GM23338 (cell line): ENCODE measurements at regions not wholly inside any gene's neighbourhood (a gene's known extent, or its start where the extent isn't known, plus 50 kb on each side); places are given as distances from the start of the nearest gene placed in this dataset.

Source experiments
- ATAC-seq: fragments of 200-7000 bp; cut with Tn5 transposase; 3 replicates; pipeline ENCODE4 v1.9.1; 2020
- DNase-seq: peaks from one replicate; pipeline ENCODE4 v3.0.0-alpha.2; 2015; ENCODE audit warnings: low spot score
- H2AFZ ChIP-seq: fragments of 200-600 bp; sonication (generic); 2 replicates; pipeline ENCODE4 v1.8.0; 2016; ENCODE audit warnings: antibody characterized with exemption, mild to moderate bottlenecking, moderate library complexity
- H3F3A ChIP-seq: fragments of 200-600 bp; sonication (generic); replicated peaks from 2 replicates; pipeline ENCODE4 v1.8.0; 2017; ENCODE audit warnings: antibody characterized with exemption, mixed run types, low read depth
- H3K27ac ChIP-seq: fragments of 200-600 bp; sonication (generic); 2 replicates; pipeline ENCODE4 v1.6.1; 2016; ENCODE audit warnings: low read depth
- H3K27me3 ChIP-seq: fragments of 200-600 bp; sonication (generic); 2 replicates; pipeline ENCODE4 v1.8.0; 2016; ENCODE audit warnings: mild to moderate bottlenecking, mixed run types, moderate library complexity; ENCODE audit not compliant: insufficient read depth
- H3K36me3 ChIP-seq: fragments of 200-600 bp; sonication (generic); 2 replicates; pipeline ENCODE4 v1.8.0; 2016; ENCODE audit warnings: mild to moderate bottlenecking; ENCODE audit not compliant: insufficient read depth
- H3K4me1 ChIP-seq: fragments of 200-600 bp; sonication (generic); 2 replicates; pipeline ENCODE4 v1.8.0; 2016; ENCODE audit warnings: mild to moderate bottlenecking, moderate library complexity; ENCODE audit not compliant: insufficient read depth
- H3K4me2 ChIP-seq: fragments of 200-600 bp; sonication (generic); 2 replicates; pipeline ENCODE4 v1.7.1; 2017; ENCODE audit warnings: mixed run types
- H3K4me3 ChIP-seq: fragments of 200-600 bp; sonication (generic); 2 replicates; pipeline ENCODE4 v1.6.1; 2016; ENCODE audit warnings: mixed run types
- H3K79me2 ChIP-seq: fragments of 200-600 bp; sonication (generic); replicated peaks from 2 replicates; pipeline ENCODE4 v1.8.0; 2017; ENCODE audit warnings: mild to moderate bottlenecking; ENCODE audit not compliant: insufficient read depth
- H3K9me2 ChIP-seq: fragments of 200-600 bp; sonication (generic); 2 replicates; pipeline ENCODE4 v1.8.0; 2017; ENCODE audit not compliant: insufficient read depth
- H4K20me1 ChIP-seq: fragments of 200-600 bp; sonication (generic); replicated peaks from 2 replicates; pipeline ENCODE4 v1.8.0; 2017; ENCODE audit warnings: mild to moderate bottlenecking; ENCODE audit not compliant: insufficient read depth
- H3K27ac Mint-ChIP-seq: 2 replicates; pipeline ENCODE4 v1.8.0; 2020; ENCODE audit warnings: inconsistent platforms, mild to moderate bottlenecking, moderate library complexity, mixed read lengths
- H3K27me3 Mint-ChIP-seq: 3 replicates; pipeline ENCODE4 v1.8.0; 2022; ENCODE audit warnings: low read depth, mild to moderate bottlenecking, moderate library complexity, mixed read lengths, inconsistent platforms; ENCODE audit not compliant: insufficient read depth, poor library complexity
- H3K36me3 Mint-ChIP-seq: 3 replicates; pipeline ENCODE4 v1.8.0; 2021; ENCODE audit warnings: low read depth, mild to moderate bottlenecking, inconsistent platforms, moderate library complexity, mixed read lengths
- H3K4me1 Mint-ChIP-seq: 3 replicates; pipeline ENCODE4 v1.8.0; 2020; ENCODE audit warnings: mild to moderate bottlenecking, inconsistent platforms, mixed read lengths
- H3K4me3 Mint-ChIP-seq: 3 replicates; pipeline ENCODE4 v1.8.0; 2021; ENCODE audit warnings: moderate library complexity, mild to moderate bottlenecking, inconsistent platforms, mixed read lengths
- H3K9me3 Mint-ChIP-seq: 3 replicates; pipeline ENCODE4 v1.8.0; 2020; ENCODE audit warnings: moderate library complexity, mild to moderate bottlenecking, inconsistent platforms, mixed read lengths
- CREB1 ChIP-seq: fragments of 250-450 bp; sonication (Bioruptor Pico); IDR thresholded peaks from 2 replicates; pipeline ENCODE4 v1.5.0; 2020; ENCODE audit warnings: low read depth, mild to moderate bottlenecking, moderate library complexity
- EZH2 ChIP-seq: fragments of 200-600 bp; sonication (generic); IDR thresholded peaks from one replicate; pipeline ENCODE4 v1.8.0; 2017; ENCODE audit warnings: antibody characterized with exemption, mild to moderate bottlenecking, low read depth; ENCODE audit not compliant: unreplicated experiment
- EZH2phosphoT487 ChIP-seq: fragments of 200-600 bp; sonication (generic); IDR thresholded peaks from one replicate; pipeline ENCODE4 v1.8.1; 2018; ENCODE audit warnings: antibody characterized with exemption; ENCODE audit not compliant: unreplicated experiment
- JUNB ChIP-seq: IDR thresholded peaks from one replicate; pipeline ENCODE4 v1.6.1; 2016; ENCODE audit warnings: antibody characterized with exemption; ENCODE audit not compliant: unreplicated experiment
- NANOG ChIP-seq: IDR thresholded peaks from 2 replicates; pipeline ENCODE4 v1.6.1; 2016; ENCODE audit warnings: antibody characterized with exemption, borderline replicate concordance
- POLR2AphosphoS5 ChIP-seq: IDR thresholded peaks from 2 replicates; pipeline ENCODE4 v1.6.1; 2016; ENCODE audit warnings: antibody characterized with exemption, low read depth
- STAT1 ChIP-seq: IDR thresholded peaks from one replicate; pipeline ENCODE4 v1.6.1; 2016; ENCODE audit warnings: antibody characterized with exemption; ENCODE audit not compliant: unreplicated experiment
- ZNF114 ChIP-seq: fragments of 250-450 bp; sonication (Bioruptor Pico); IDR thresholded peaks from 2 replicates; pipeline ENCODE4 v1.5.0; 2020; ENCODE audit warnings: mild to moderate bottlenecking, moderate library complexity
- ZNF331 ChIP-seq: fragments of 250-450 bp; sonication (Bioruptor Pico); IDR thresholded peaks from 2 replicates; pipeline ENCODE4 v1.5.0; 2020; ENCODE audit warnings: low read depth, mild to moderate bottlenecking, moderate library complexity
- TF ChIP-seq, protein P1 (sequence below): IDR thresholded peaks from one replicate; pipeline ENCODE4 v1.6.1; 2018; ENCODE audit warnings: antibody characterized with exemption; ENCODE audit not compliant: unreplicated experiment
- TF ChIP-seq, protein P2 (sequence below): fragments of 250-450 bp; sonication (Bioruptor Pico); IDR thresholded peaks from 2 replicates; pipeline ENCODE4 v1.5.0; 2020; ENCODE audit warnings: mild to moderate bottlenecking, moderate library complexity
- TF ChIP-seq, protein P3 (sequence below), 2 experiments: fragments of 200-600 bp in 1 of 2; sonication (generic) in 1 of 2; conservative IDR thresholded peaks; 2 replicates each; pipeline versions ENCODE4 v1.5.1 to v1.6.1; 2016 to 2017; ENCODE audit warnings: antibody characterized with exemption in 2 of 2, low read depth in 2 of 2, mild to moderate bottlenecking in 2 of 2, moderate library complexity in 1 of 2
- TF ChIP-seq, protein P4 (sequence below): IDR thresholded peaks from 2 replicates; pipeline ENCODE4 v1.6.1; 2016; ENCODE audit warnings: antibody characterized with exemption

DNA sequence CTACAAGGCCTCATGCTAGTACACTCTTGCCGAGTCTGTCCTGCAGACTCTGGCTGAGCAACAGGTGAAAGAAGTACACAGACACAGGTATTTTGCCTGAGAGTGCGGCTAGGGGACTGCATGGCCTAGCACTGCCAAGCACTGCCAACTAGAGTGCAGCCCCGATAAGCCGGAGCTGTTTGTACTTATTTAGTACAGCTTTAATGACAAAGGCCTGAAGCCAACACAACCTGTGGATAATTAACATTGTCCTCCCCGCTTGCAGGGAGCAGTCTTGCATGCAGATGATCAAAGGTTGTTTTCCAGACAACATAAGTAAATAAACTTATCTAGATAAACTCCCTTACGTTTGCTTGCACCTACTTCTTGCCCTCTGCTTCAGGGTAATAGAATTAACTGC lies 63.7 kb upstream of the MMADHC start:
- ATAC-seq = no peak
- H4K20me1 ChIP-seq = no peaks in the 10 kb centered on the region

More for the DNA sequence above, 63.7 kb upstream of the MMADHC start:
- Histone ChIP-seq H3K4me1 (no peaks in the 10 kb centered on the region), H3F3A (no peaks in the 10 kb centered on the region), H3K36me3 (no peaks in the 10 kb centered on the region), H3K27ac (no peak overlapping the region), H3K9me2 (no peaks in the 10 kb centered on the region), H3K79me2 (no peaks in the 10 kb centered on the region), H3K27me3 (no peaks in the 10 kb centered on the region), H2AFZ (no peak overlapping the region), H3K4me2 (no peak overlapping the region), H3K4me3 (no peak overlapping the region)
- Mint-ChIP-seq H3K4me1 (peaks cover 4% of the 10 kb centered on the region; the same call in 2 of the 3 replicates), H3K27ac (no peak overlapping the region), H3K4me3 (no peak overlapping the region), H3K27me3 (no peaks in the 10 kb centered on the region), H3K36me3 (peaks cover 4% of the 10 kb centered on the region; the same call in 2 of the 3 replicates), H3K9me3 (peaks cover 9% of the 10 kb centered on the region; the same call in 2 of the 3 replicates)
- no peak for DNase-seq
- TF ChIP-seq JUNB (no peak), POLR2AphosphoS5 (no peak), EZH2 (no peak), ZNF331 (no peak), ZNF114 (CRISPR knock-in tag) (no peak), NANOG (no peak), CREB1 (CRISPR knock-in tag) (no peak), STAT1 (no peak), EZH2phosphoT487 (no peak)
- TF ChIP-seq, protein P1, sequence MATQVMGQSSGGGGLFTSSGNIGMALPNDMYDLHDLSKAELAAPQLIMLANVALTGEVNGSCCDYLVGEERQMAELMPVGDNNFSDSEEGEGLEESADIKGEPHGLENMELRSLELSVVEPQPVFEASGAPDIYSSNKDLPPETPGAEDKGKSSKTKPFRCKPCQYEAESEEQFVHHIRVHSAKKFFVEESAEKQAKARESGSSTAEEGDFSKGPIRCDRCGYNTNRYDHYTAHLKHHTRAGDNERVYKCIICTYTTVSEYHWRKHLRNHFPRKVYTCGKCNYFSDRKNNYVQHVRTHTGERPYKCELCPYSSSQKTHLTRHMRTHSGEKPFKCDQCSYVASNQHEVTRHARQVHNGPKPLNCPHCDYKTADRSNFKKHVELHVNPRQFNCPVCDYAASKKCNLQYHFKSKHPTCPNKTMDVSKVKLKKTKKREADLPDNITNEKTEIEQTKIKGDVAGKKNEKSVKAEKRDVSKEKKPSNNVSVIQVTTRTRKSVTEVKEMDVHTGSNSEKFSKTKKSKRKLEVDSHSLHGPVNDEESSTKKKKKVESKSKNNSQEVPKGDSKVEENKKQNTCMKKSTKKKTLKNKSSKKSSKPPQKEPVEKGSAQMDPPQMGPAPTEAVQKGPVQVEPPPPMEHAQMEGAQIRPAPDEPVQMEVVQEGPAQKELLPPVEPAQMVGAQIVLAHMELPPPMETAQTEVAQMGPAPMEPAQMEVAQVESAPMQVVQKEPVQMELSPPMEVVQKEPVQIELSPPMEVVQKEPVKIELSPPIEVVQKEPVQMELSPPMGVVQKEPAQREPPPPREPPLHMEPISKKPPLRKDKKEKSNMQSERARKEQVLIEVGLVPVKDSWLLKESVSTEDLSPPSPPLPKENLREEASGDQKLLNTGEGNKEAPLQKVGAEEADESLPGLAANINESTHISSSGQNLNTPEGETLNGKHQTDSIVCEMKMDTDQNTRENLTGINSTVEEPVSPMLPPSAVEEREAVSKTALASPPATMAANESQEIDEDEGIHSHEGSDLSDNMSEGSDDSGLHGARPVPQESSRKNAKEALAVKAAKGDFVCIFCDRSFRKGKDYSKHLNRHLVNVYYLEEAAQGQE = no peak
- TF ChIP-seq, protein P2, sequence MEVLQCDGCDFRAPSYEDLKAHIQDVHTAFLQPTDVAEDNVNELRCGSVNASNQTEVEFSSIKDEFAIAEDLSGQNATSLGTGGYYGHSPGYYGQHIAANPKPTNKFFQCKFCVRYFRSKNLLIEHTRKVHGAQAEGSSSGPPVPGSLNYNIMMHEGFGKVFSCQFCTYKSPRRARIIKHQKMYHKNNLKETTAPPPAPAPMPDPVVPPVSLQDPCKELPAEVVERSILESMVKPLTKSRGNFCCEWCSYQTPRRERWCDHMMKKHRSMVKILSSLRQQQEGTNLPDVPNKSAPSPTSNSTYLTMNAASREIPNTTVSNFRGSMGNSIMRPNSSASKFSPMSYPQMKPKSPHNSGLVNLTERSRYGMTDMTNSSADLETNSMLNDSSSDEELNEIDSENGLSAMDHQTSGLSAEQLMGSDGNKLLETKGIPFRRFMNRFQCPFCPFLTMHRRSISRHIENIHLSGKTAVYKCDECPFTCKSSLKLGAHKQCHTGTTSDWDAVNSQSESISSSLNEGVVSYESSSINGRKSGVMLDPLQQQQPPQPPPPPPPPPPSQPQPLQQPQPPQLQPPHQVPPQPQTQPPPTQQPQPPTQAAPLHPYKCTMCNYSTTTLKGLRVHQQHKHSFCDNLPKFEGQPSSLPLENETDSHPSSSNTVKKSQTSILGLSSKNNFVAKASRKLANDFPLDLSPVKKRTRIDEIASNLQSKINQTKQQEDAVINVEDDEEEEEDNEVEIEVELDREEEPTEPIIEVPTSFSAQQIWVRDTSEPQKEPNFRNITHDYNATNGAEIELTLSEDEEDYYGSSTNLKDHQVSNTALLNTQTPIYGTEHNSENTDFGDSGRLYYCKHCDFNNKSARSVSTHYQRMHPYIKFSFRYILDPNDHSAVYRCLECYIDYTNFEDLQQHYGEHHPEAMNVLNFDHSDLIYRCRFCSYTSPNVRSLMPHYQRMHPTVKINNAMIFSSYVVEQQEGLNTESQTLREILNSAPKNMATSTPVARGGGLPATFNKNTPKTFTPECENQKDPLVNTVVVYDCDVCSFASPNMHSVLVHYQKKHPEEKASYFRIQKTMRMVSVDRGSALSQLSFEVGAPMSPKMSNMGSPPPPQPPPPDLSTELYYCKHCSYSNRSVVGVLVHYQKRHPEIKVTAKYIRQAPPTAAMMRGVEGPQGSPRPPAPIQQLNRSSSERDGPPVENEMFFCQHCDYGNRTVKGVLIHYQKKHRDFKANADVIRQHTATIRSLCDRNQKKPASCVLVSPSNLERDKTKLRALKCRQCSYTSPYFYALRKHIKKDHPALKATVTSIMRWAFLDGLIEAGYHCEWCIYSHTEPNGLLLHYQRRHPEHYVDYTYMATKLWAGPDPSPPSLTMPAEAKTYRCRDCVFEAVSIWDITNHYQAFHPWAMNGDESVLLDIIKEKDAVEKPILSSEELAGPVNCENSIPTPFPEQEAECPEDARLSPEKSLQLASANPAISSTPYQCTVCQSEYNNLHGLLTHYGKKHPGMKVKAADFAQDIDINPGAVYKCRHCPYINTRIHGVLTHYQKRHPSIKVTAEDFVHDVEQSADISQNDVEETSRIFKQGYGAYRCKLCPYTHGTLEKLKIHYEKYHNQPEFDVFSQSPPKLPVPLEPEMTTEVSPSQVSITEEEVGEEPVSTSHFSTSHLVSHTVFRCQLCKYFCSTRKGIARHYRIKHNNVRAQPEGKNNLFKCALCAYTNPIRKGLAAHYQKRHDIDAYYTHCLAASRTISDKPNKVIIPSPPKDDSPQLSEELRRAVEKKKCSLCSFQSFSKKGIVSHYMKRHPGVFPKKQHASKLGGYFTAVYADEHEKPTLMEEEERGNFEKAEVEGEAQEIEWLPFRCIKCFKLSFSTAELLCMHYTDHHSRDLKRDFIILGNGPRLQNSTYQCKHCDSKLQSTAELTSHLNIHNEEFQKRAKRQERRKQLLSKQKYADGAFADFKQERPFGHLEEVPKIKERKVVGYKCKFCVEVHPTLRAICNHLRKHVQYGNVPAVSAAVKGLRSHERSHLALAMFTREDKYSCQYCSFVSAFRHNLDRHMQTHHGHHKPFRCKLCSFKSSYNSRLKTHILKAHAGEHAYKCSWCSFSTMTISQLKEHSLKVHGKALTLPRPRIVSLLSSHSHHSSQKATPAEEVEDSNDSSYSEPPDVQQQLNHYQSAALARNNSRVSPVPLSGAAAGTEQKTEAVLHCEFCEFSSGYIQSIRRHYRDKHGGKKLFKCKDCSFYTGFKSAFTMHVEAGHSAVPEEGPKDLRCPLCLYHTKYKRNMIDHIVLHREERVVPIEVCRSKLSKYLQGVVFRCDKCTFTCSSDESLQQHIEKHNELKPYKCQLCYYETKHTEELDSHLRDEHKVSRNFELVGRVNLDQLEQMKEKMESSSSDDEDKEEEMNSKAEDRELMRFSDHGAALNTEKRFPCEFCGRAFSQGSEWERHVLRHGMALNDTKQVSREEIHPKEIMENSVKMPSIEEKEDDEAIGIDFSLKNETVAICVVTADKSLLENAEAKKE (CRISPR knock-in tag) = no peak
- TF ChIP-seq, protein P3, sequence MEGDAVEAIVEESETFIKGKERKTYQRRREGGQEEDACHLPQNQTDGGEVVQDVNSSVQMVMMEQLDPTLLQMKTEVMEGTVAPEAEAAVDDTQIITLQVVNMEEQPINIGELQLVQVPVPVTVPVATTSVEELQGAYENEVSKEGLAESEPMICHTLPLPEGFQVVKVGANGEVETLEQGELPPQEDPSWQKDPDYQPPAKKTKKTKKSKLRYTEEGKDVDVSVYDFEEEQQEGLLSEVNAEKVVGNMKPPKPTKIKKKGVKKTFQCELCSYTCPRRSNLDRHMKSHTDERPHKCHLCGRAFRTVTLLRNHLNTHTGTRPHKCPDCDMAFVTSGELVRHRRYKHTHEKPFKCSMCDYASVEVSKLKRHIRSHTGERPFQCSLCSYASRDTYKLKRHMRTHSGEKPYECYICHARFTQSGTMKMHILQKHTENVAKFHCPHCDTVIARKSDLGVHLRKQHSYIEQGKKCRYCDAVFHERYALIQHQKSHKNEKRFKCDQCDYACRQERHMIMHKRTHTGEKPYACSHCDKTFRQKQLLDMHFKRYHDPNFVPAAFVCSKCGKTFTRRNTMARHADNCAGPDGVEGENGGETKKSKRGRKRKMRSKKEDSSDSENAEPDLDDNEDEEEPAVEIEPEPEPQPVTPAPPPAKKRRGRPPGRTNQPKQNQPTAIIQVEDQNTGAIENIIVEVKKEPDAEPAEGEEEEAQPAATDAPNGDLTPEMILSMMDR (conservative IDR thresholded peaks at IDR 0.05; ENCODE audit: low read depth in 2 of 2) = no peak
- TF ChIP-seq, protein P4, sequence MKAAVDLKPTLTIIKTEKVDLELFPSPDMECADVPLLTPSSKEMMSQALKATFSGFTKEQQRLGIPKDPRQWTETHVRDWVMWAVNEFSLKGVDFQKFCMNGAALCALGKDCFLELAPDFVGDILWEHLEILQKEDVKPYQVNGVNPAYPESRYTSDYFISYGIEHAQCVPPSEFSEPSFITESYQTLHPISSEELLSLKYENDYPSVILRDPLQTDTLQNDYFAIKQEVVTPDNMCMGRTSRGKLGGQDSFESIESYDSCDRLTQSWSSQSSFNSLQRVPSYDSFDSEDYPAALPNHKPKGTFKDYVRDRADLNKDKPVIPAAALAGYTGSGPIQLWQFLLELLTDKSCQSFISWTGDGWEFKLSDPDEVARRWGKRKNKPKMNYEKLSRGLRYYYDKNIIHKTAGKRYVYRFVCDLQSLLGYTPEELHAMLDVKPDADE = no peak
